ENCODE measurements at regions not wholly inside any gene's neighbourhood (a gene's known extent, or its start where the extent isn't known, plus 50 kb on each side); places are given as distances from the start of the nearest gene placed in this dataset.

DNA sequence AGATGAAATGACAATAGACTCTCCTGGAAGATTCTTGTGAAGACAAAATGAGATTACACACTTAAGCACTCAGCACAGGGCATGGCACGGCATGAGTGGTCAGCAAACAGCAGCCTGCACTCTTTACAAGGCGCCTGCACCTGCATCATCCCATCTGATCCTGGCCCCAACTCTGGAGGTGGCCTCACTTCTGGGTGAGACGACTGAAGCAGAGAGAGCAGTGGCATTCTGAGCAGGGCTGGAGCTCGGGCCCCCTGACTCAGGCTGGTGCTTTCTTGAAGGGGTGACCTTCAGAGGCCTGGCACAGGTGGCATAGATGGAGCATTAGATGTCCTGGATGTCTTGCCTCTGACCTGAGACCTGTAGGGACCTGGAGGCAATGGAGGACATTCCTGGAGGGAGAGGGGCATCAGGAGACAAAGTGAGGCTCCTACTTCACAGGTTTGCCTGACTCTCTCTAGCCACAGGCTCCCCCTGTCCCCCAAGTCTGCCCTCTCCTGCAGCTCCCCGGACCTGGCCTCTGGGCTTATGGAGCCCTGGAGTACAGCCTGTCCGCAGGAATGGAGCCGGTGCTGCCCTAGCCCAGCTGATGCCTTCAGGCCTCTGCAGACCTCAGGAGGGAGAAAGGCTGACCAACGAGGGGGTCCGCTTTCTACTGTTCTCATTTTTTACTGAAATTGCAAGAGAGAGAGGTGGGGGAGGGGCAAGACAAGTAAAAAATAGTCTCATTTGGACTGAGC lies 65.5 kb upstream of the THY1 start:
- Mint-ChIP-seq H3K9me3 (ENCODE audit: unreplicated experiment) (no peaks in the 10 kb centered on the region), H3K27me3 (ENCODE audit: unreplicated experiment) (peaks cover 6% of the 10 kb centered on the region), H3K27ac (ENCODE audit: unreplicated experiment) (no peak overlapping the region), H3K36me3 (ENCODE audit: low read depth, unreplicated experiment) (no peaks in the 10 kb centered on the region), H3K4me1 (ENCODE audit: unreplicated experiment) (peaks cover 2% of the 10 kb centered on the region), H3K4me3 (ENCODE audit: unreplicated experiment) (no peak overlapping the region)
- DNase-seq (ENCODE audit: low spot score), result no peak
- TF ChIP-seq, protein P1, sequence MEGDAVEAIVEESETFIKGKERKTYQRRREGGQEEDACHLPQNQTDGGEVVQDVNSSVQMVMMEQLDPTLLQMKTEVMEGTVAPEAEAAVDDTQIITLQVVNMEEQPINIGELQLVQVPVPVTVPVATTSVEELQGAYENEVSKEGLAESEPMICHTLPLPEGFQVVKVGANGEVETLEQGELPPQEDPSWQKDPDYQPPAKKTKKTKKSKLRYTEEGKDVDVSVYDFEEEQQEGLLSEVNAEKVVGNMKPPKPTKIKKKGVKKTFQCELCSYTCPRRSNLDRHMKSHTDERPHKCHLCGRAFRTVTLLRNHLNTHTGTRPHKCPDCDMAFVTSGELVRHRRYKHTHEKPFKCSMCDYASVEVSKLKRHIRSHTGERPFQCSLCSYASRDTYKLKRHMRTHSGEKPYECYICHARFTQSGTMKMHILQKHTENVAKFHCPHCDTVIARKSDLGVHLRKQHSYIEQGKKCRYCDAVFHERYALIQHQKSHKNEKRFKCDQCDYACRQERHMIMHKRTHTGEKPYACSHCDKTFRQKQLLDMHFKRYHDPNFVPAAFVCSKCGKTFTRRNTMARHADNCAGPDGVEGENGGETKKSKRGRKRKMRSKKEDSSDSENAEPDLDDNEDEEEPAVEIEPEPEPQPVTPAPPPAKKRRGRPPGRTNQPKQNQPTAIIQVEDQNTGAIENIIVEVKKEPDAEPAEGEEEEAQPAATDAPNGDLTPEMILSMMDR (IDR thresholded peaks at IDR 0.05; ENCODE audit: unreplicated experiment), result no peak

DNA sequence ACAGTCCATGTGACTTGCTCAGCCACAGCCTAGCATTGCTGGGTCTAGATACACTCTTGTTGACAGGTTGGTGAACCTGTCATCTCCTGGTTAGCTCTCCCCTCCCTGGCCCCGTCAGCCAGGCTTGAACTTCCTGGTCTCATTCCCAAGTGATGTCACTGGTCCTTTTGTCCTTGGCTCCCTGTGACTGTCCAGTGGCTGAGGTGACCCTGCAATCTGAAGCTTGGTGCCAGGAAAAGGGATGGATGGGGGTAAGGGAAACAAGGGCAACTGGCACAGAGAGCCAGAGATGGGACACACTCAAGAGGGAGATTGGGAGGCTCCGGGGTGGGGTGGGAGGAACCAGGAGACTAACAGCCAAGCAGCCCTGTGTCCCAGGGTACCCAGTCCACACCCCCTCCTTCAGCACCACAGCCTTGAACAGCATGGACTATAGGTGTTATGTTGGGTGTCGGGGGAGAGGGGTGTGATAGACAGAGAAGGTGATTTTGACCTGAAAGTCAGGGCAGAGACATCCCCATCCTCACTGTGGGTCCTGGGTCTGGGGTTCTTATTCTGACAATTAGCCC lies 63.8 kb upstream of the THY1 start:
- no peak for DNase-seq (ENCODE audit: low spot score)
- H3K27me3 Mint-ChIP-seq (ENCODE audit: unreplicated experiment), result peaks cover 8% of the 10 kb centered on the region
- no peak overlapping the region for H3K27ac Mint-ChIP-seq (ENCODE audit: unreplicated experiment)
- H3K9me3 Mint-ChIP-seq (ENCODE audit: unreplicated experiment), result no peaks in the 10 kb centered on the region
- H3K4me3 Mint-ChIP-seq (ENCODE audit: unreplicated experiment), result no peak overlapping the region
- no peaks in the 10 kb centered on the region for H3K36me3 Mint-ChIP-seq (ENCODE audit: low read depth, unreplicated experiment)
- H3K4me1 Mint-ChIP-seq (ENCODE audit: unreplicated experiment), result peaks cover 2% of the 10 kb centered on the region
- TF ChIP-seq, protein P1 (IDR thresholded peaks at IDR 0.05; ENCODE audit: unreplicated experiment), result no peak

DNA sequence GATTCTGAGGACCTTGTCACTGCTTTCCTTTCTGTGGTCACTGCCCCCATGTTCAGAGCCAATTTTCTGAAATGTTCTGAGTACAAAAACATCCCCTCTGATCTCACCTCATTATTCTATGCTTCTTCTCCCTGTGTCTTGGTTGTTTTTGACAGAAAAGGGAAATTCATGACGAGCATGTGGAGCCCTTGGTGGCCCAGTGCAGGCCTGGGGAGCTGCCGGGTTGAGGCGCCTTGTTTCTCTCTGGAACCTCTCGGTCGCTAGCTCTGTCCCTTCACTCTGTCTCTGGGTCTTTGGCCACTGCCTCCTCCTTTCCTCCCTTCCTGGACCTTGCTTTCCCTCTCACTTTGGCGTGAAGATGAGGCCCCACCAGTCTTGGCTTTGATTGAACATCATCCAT lies 63.0 kb upstream of the THY1 start:
- no peak for DNase-seq (ENCODE audit: low spot score)
- Mint-ChIP-seq H3K4me1 (ENCODE audit: unreplicated experiment) (peaks cover 2% of the 10 kb centered on the region), H3K36me3 (ENCODE audit: low read depth, unreplicated experiment) (no peaks in the 10 kb centered on the region), H3K27ac (ENCODE audit: unreplicated experiment) (no peak overlapping the region), H3K27me3 (ENCODE audit: unreplicated experiment) (peaks cover 8% of the 10 kb centered on the region), H3K9me3 (ENCODE audit: unreplicated experiment) (no peaks in the 10 kb centered on the region), H3K4me3 (ENCODE audit: unreplicated experiment) (no peak overlapping the region)
- TF ChIP-seq, protein P1 (IDR thresholded peaks at IDR 0.05; ENCODE audit: unreplicated experiment), result no peak

DNA sequence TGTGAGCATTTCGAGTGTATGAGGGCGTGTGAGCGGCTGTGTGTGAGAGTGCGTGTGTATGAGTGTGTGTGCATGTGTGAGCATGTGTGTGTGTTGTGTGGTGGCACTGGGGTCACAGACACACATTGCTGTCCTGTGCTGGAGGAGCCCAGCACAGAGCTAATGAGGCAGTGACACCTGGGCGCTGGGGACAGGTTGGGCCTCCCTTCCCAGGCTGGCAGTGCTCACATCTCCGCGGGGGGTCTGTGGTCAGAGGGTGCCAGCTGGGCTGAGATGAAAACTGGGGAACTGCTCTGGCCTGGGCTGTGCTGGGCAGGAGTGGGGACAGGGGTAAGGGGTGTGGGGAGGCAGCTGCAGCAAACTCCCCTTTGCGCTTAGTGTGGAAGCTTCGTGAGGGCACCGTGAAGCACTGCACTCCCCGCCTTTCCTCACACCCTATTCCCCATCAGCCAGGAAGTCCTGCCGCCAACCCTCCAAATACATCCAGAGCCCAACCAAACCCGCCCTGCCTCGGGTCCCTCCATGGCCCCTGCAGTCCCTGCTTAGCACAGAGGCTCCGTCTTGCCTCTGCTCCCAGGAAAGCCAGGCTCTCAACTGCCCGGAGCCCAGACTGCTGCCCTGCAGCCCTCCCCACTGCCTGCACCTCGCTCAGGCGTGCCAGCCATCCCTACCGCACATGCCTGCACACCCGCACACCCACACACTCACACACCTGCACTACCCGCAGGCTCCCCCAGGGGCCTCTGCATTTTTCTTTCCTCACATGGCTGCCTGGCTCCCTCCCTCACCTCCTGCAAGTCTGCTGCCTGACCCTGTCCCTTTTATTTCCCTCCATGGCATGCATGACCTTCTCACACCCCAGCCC lies 62.0 kb upstream of the THY1 start:
- Mint-ChIP-seq H3K36me3 (ENCODE audit: low read depth, unreplicated experiment) (no peaks in the 10 kb centered on the region), H3K27me3 (ENCODE audit: unreplicated experiment) (peaks cover 12% of the 10 kb centered on the region), H3K4me3 (ENCODE audit: unreplicated experiment) (no peak overlapping the region), H3K9me3 (ENCODE audit: unreplicated experiment) (no peaks in the 10 kb centered on the region), H3K27ac (ENCODE audit: unreplicated experiment) (peak overlapping the region; percentile 37), H3K4me1 (ENCODE audit: unreplicated experiment) (peaks cover 2% of the 10 kb centered on the region)
- TF ChIP-seq, protein P1 (IDR thresholded peaks at IDR 0.05; ENCODE audit: unreplicated experiment), result peak; percentile 38
- DNase-seq (ENCODE audit: low spot score), result peak; percentile 36

Data from endothelial cell (in vitro differentiated cells).